VCaP (cell line): ENCODE measurements at regions not wholly inside any gene's neighbourhood (a gene's known extent, or its start where the extent isn't known, plus 50 kb on each side); places are given as distances from the start of the nearest gene placed in this dataset.

Source experiments
- H3K27ac ChIP-seq: fragments of 450-650 bp; 2 replicates; pipeline ENCODE4 v1.5.1; 2017
- TF ChIP-seq, protein P1 (sequence below): fragments of 450-650 bp; conservative IDR thresholded peaks from 2 replicates; pipeline ENCODE4 v1.5.1; 2017; ENCODE audit warnings: mild to moderate bottlenecking, moderate library complexity

GRCh38 chr3:59443618-59444293 lies 393.9 kb upstream of the CFAP20DC start:
- no peak overlapping the region for H3K27ac ChIP-seq
- TF ChIP-seq, protein P1, sequence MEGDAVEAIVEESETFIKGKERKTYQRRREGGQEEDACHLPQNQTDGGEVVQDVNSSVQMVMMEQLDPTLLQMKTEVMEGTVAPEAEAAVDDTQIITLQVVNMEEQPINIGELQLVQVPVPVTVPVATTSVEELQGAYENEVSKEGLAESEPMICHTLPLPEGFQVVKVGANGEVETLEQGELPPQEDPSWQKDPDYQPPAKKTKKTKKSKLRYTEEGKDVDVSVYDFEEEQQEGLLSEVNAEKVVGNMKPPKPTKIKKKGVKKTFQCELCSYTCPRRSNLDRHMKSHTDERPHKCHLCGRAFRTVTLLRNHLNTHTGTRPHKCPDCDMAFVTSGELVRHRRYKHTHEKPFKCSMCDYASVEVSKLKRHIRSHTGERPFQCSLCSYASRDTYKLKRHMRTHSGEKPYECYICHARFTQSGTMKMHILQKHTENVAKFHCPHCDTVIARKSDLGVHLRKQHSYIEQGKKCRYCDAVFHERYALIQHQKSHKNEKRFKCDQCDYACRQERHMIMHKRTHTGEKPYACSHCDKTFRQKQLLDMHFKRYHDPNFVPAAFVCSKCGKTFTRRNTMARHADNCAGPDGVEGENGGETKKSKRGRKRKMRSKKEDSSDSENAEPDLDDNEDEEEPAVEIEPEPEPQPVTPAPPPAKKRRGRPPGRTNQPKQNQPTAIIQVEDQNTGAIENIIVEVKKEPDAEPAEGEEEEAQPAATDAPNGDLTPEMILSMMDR = no peak

DNA sequence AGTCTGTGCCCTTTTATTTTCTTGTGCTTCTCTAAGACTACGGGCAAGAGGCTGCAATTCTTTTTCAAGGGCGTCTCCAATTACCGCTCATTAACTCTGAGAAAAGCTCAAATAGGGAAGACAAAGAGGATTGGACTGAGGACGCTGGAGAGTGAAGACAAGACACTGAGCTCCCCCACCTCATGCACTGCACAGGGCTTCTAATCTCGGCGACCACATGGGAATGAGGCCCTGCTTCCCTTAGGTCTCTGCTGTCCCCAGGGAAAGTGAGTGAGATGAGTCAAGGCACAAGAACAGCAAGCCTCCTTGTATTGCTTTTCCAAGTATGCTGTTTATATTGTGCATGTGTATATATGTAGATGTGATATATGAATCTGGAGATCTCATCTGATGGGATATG lies 392.2 kb upstream of the CFAP20DC start:
- TF ChIP-seq, protein P1 = no peak
- no peak overlapping the region for H3K27ac ChIP-seq

DNA sequence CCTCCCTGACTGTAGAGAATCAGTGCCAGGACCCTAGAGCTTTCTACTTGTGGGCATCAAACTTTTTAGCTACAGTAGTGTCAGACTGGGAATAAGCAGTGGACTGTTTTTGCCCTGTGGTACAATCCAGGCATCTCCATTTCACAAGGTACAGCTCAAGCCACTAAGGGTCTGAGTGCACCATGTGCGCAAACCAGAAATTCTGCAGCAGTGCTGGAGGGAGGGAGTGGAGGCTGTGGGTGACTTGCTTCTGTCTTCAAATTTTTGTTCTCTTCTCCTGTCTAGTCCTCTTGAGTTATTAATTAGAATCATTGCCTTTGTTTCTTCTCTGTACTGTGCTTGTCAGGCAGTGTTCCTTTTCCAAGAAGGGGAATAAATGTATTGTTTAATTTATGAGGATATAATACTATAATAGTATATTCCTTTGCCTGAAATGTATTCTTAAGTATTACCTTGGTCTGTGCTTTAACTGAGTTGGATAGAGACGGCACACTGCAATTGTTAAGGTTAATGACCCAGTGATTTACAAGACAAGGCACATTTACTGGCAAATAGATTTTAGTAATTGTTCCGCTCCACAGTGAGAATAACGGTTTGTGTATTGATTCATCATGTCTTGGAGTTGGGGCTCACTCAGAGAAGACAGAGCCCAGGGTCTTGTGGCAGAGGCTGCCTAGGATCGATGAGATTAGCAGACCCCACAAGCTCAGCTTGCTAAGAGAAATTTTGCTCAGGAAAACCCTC lies 390.6 kb upstream of the CFAP20DC start:
- no peak overlapping the region for H3K27ac ChIP-seq
- TF ChIP-seq, protein P1 = peak; percentile 47; the same call in 1 of the 2 replicates

DNA sequence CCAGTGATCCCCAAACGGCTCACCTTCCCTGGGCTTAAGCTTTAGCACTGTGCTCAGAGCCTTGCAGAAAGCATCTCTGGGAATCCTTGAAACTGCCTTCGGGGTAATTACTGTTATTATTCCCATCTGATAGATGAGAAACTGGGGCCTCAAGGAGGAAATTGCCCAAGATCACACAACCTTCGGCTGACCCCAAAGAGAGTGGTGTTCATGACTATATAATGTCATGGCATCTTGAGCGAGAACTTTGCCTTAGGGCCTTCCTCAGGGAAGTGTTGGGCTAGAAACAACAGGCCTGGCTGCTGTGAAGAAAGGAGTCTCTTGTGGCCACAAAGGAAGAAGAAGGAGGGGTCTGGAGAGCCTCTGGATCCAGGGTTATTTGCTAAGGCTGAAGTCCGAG lies 388.7 kb upstream of the CFAP20DC start:
- TF ChIP-seq, protein P1 = no peak
- H3K27ac ChIP-seq = no peak overlapping the region

GRCh38 chr3:59436164-59436958 lies 386.5 kb upstream of the CFAP20DC start:
- H3K27ac ChIP-seq = peak overlapping the region; percentile 30
- TF ChIP-seq, protein P1 = no peak

- TF ChIP-seq, protein P1 = no peak
- H3K27ac ChIP-seq = no peak overlapping the region
These were observed 383.7 kb upstream of the CFAP20DC start for GRCh38 chr3:59433546-59433945.

- TF ChIP-seq, protein P1 = no peak
- no peak overlapping the region for H3K27ac ChIP-seq
These were observed 382.8 kb upstream of the CFAP20DC start for GRCh38 chr3:59432665-59433064.
